Activated T-helper 2 cell treated with anti-CD3 and anti-CD28 coated beads, Interferon-gamma antibody, Interleukin-2, Interleukin-4, amounts not matched to agents 10 μg/mL and 5 μg/mL and 100 μg/mL, durations not matched to agents 14 hours and 24 hours and 36 hours (primary cell): ENCODE measurements at regions not wholly inside any gene's neighbourhood (a gene's known extent, or its start where the extent isn't known, plus 50 kb on each side); places are given as distances from the start of the nearest gene placed in this dataset.
"Not testable (repeated sequence)": the region's sequence is repeated elsewhere in the genome, so short reads cannot be mapped to it uniquely, and the experiment has no call there.

Experiments
- DNase-seq: peaks from one replicate; pipeline ENCODE4 v3.0.0; 2021; ENCODE audit warnings: low spot score
- H3K27ac Mint-ChIP-seq: one replicate; pipeline ENCODE4 v1.8.0; 2021; ENCODE audit warnings: mixed read lengths
- H3K27me3 Mint-ChIP-seq: one replicate; pipeline ENCODE4 v1.8.0; 2021; ENCODE audit warnings: low read depth, mixed read lengths
- H3K36me3 Mint-ChIP-seq: one replicate; pipeline ENCODE4 v1.8.0; 2021; ENCODE audit warnings: low read depth, mixed read lengths
- H3K4me1 Mint-ChIP-seq: one replicate; pipeline ENCODE4 v1.8.0; 2021; ENCODE audit warnings: low read depth, mixed read lengths
- H3K4me3 Mint-ChIP-seq: one replicate; pipeline ENCODE4 v1.8.0; 2021; ENCODE audit warnings: low read depth, mild to moderate bottlenecking, moderate library complexity, mixed read lengths
- H3K9me3 Mint-ChIP-seq: one replicate; pipeline ENCODE4 v1.8.0; 2021; ENCODE audit warnings: mixed read lengths
- intact Hi-C: fragments of 100-400 bp; cut with micrococcal nuclease; formaldehyde crosslinking; loops from one replicate; pipeline ENCODE4 v1.15.1; 2023

- intact Hi-C loops, result no loop called here
- Mint-ChIP-seq H3K9me3 (no peaks in the 10 kb centered on the region), H3K27ac (no peak overlapping the region), H3K36me3 (no peaks in the 10 kb centered on the region), H3K4me1 (peaks cover 10% of the 10 kb centered on the region), H3K4me3 (no peak overlapping the region), H3K27me3 (peaks cover 2% of the 10 kb centered on the region)
- DNase-seq, result no peak
Observed at GRCh38 chr21:14833241-14833640, 231.6 kb downstream of the NRIP1 start.

GRCh38 chr21:14830307-14830706 is 234.5 kb downstream of the NRIP1 start:
- H3K27me3 Mint-ChIP-seq, result no peaks in the 10 kb centered on the region
- no peak overlapping the region for H3K27ac Mint-ChIP-seq
- peaks cover 9% of the 10 kb centered on the region for H3K4me1 Mint-ChIP-seq
- H3K9me3 Mint-ChIP-seq, result no peaks in the 10 kb centered on the region
- no peak overlapping the region for H3K4me3 Mint-ChIP-seq
- intact Hi-C loops, result no loop called here
- DNase-seq, result no peak
- H3K36me3 Mint-ChIP-seq, result no peaks in the 10 kb centered on the region

GRCh38 chr21:14829685-14830084 is 235.1 kb downstream of the NRIP1 start:
- Mint-ChIP-seq H3K27me3 (no peaks in the 10 kb centered on the region), H3K27ac (no peak overlapping the region), H3K36me3 (no peaks in the 10 kb centered on the region), H3K4me1 (peaks cover 9% of the 10 kb centered on the region), H3K4me3 (no peak overlapping the region), H3K9me3 (no peaks in the 10 kb centered on the region)
- no peak for DNase-seq
- intact Hi-C loops, result loop anchor here (10.0 kb wide), 2 partner anchors 245 to 305 kb away; no protein-coding TSS in a partner anchor

- peaks cover 9% of the 10 kb centered on the region for H3K4me1 Mint-ChIP-seq
- intact Hi-C loops, result loop anchor here (10.0 kb wide), 2 partner anchors 243 to 303 kb away; no protein-coding TSS in a partner anchor
- H3K27ac Mint-ChIP-seq, result no peak overlapping the region
- DNase-seq, result no peak
- no peak overlapping the region for H3K4me3 Mint-ChIP-seq
- H3K36me3 Mint-ChIP-seq, result no peaks in the 10 kb centered on the region
- H3K9me3 Mint-ChIP-seq, result no peaks in the 10 kb centered on the region
- peaks cover 1% of the 10 kb centered on the region for H3K27me3 Mint-ChIP-seq
Observed at GRCh38 chr21:14827468-14827867, 237.3 kb downstream of the NRIP1 start.

GRCh38 chr21:14826630-14827029 is 238.2 kb downstream of the NRIP1 start:
- peaks cover 1% of the 10 kb centered on the region for H3K27me3 Mint-ChIP-seq
- no peaks in the 10 kb centered on the region for H3K9me3 Mint-ChIP-seq
- H3K4me1 Mint-ChIP-seq, result peaks cover 9% of the 10 kb centered on the region
- no peaks in the 10 kb centered on the region for H3K36me3 Mint-ChIP-seq
- intact Hi-C loops, result loop anchor here (10.0 kb wide), 2 partner anchors 242 to 302 kb away; no protein-coding TSS in a partner anchor
- DNase-seq, result no peak
- no peak overlapping the region for H3K27ac Mint-ChIP-seq
- no peak overlapping the region for H3K4me3 Mint-ChIP-seq

GRCh38 chr21:14825514-14825974 is 239.3 kb downstream of the NRIP1 start:
- Mint-ChIP-seq H3K9me3 (no peaks in the 10 kb centered on the region), H3K4me3 (no peak overlapping the region), H3K27me3 (peaks cover 1% of the 10 kb centered on the region), H3K36me3 (no peaks in the 10 kb centered on the region), H3K4me1 (peaks cover 9% of the 10 kb centered on the region), H3K27ac (no peak overlapping the region)
- DNase-seq, result no peak
- intact Hi-C loops, result loop anchor here (10.0 kb wide), 2 partner anchors 241 to 301 kb away; no protein-coding TSS in a partner anchor

- Mint-ChIP-seq H3K36me3 (no peaks in the 10 kb centered on the region), H3K4me1 (peaks cover 6% of the 10 kb centered on the region), H3K4me3 (no peak overlapping the region), H3K27ac (no peak overlapping the region), H3K27me3 (peaks cover 1% of the 10 kb centered on the region), H3K9me3 (no peaks in the 10 kb centered on the region)
- no peak for DNase-seq
- intact Hi-C loops, result loop anchor here (10.0 kb wide), 2 partner anchors 239 to 299 kb away; no protein-coding TSS in a partner anchor
Observed at GRCh38 chr21:14824126-14824525, 240.7 kb downstream of the NRIP1 start.

- Mint-ChIP-seq H3K27me3 (peaks cover 1% of the 10 kb centered on the region), H3K27ac (no peak overlapping the region), H3K4me1 (peaks cover 3% of the 10 kb centered on the region), H3K36me3 (no peaks in the 10 kb centered on the region), H3K9me3 (peaks cover 3% of the 10 kb centered on the region), H3K4me3 (no peak overlapping the region)
- DNase-seq, result no peak
- intact Hi-C loops, result no loop called here
Observed at GRCh38 chr21:14817311-14817710, 247.5 kb downstream of the NRIP1 start.

GRCh38 chr21:14814991-14815390 is 249.8 kb downstream of the NRIP1 start:
- H3K4me3 Mint-ChIP-seq, result no peak overlapping the region
- intact Hi-C loops, result no loop called here
- H3K27ac Mint-ChIP-seq, result no peak overlapping the region
- H3K36me3 Mint-ChIP-seq, result no peaks in the 10 kb centered on the region
- H3K9me3 Mint-ChIP-seq, result peaks cover 12% of the 10 kb centered on the region
- no peak for DNase-seq
- H3K27me3 Mint-ChIP-seq, result peaks cover 1% of the 10 kb centered on the region
- H3K4me1 Mint-ChIP-seq, result peaks cover 3% of the 10 kb centered on the region

- Mint-ChIP-seq H3K9me3 (peaks cover 12% of the 10 kb centered on the region), H3K4me3 (no peak overlapping the region), H3K27ac (no peak overlapping the region), H3K4me1 (peaks cover 3% of the 10 kb centered on the region), H3K27me3 (peaks cover 1% of the 10 kb centered on the region), H3K36me3 (no peaks in the 10 kb centered on the region)
- DNase-seq, result no peak
- intact Hi-C loops, result no loop called here
Observed at GRCh38 chr21:14814282-14814681, 250.5 kb downstream of the NRIP1 start.

- DNase-seq, H3K4me3 Mint-ChIP-seq, H3K36me3 Mint-ChIP-seq, H3K4me1 Mint-ChIP-seq, H3K27ac Mint-ChIP-seq, intact Hi-C loops, H3K27me3 Mint-ChIP-seq: not testable (repeated sequence)
- peaks cover 10% of the 10 kb centered on the region for H3K9me3 Mint-ChIP-seq
Observed at GRCh38 chr21:14804170-14804569, 258.1 kb upstream of the SAMSN1 start.

GRCh38 chr21:14797543-14797942 is 251.4 kb upstream of the SAMSN1 start:
- peaks cover 32% of the 10 kb centered on the region for H3K9me3 Mint-ChIP-seq
- H3K27me3 Mint-ChIP-seq, result peaks cover 2% of the 10 kb centered on the region
- H3K4me1 Mint-ChIP-seq, result no peaks in the 10 kb centered on the region
- intact Hi-C loops, result no loop called here
- no peak overlapping the region for H3K27ac Mint-ChIP-seq
- no peaks in the 10 kb centered on the region for H3K36me3 Mint-ChIP-seq
- no peak overlapping the region for H3K4me3 Mint-ChIP-seq
- no peak for DNase-seq

GRCh38 chr21:14787312-14787711 is 241.2 kb upstream of the SAMSN1 start:
- no peak overlapping the region for H3K27ac Mint-ChIP-seq
- DNase-seq, result no peak
- H3K4me1 Mint-ChIP-seq, result no peaks in the 10 kb centered on the region
- peaks cover 9% of the 10 kb centered on the region for H3K27me3 Mint-ChIP-seq
- intact Hi-C loops, result no loop called here
- no peak overlapping the region for H3K4me3 Mint-ChIP-seq
- H3K36me3 Mint-ChIP-seq, result no peaks in the 10 kb centered on the region
- H3K9me3 Mint-ChIP-seq, result peaks cover 7% of the 10 kb centered on the region

GRCh38 chr21:14785679-14786078 is 239.6 kb upstream of the SAMSN1 start:
- H3K27ac Mint-ChIP-seq, result no peak overlapping the region
- peaks cover 18% of the 10 kb centered on the region for H3K27me3 Mint-ChIP-seq
- DNase-seq, result no peak
- H3K4me1 Mint-ChIP-seq, result no peaks in the 10 kb centered on the region
- intact Hi-C loops, result no loop called here
- H3K9me3 Mint-ChIP-seq, result peaks cover 9% of the 10 kb centered on the region
- H3K36me3 Mint-ChIP-seq, result no peaks in the 10 kb centered on the region
- H3K4me3 Mint-ChIP-seq, result no peak overlapping the region
